ENCODE measurements at regions not wholly inside any gene's neighbourhood (a gene's known extent, or its start where the extent isn't known, plus 50 kb on each side); places are given as distances from the start of the nearest gene placed in this dataset.

GRCh38 chr9:107735821-107736220, 246.3 kb upstream of the KLF4 start:
- Histone ChIP-seq H3K27ac (ENCODE audit: extremely low read length, insufficient read depth, low read length) (no peak overlapping the region), H3K79me2 (ENCODE audit: insufficient read depth, low read length) (no peaks in the 10 kb centered on the region), H4K20me1 (ENCODE audit: insufficient read depth, low read length) (no peaks in the 10 kb centered on the region), H3K36me3 (replicated peaks in 1 of 2; ENCODE audit: control insufficient read depth in 1 of 2, insufficient read depth in 2 of 2, low read length in 2 of 2) (no peaks in the 10 kb centered on the region), H3K9ac (ENCODE audit: insufficient read depth, low read depth, low read length) (no peak overlapping the region), H3K4me1 (ENCODE audit: insufficient read depth, low read length) (no peaks in the 10 kb centered on the region), H2AFZ (ENCODE audit: low read length) (no peak overlapping the region), H3K27me3 (ENCODE audit: control insufficient read depth in 1 of 2, insufficient read depth in 2 of 2, low read length in 2 of 2) (no peaks in the 10 kb centered on the region), H3K4me3 (replicated peaks in 1 of 3; ENCODE audit: insufficient read depth in 1 of 3, low read depth in 2 of 3, low read length in 3 of 3) (no peak overlapping the region), H3K4me2 (ENCODE audit: low read depth, low read length) (no peak overlapping the region), H3K9me3 (ENCODE audit: low read length) (no peaks in the 10 kb centered on the region)
- FAIRE-seq (no peak), ATAC-seq (no peak), DNase-seq (ENCODE audit: low spot score) (no peak)
- in situ Hi-C loops (cut with HindIII; ENCODE audit: extremely low pct_ligation_motif_present, low pct_unique_long_range_greater_than_20kb) (no loop called here), intact Hi-C loops (cut with micrococcal nuclease; ENCODE audit: unreplicated experiment) (no loop called here)
- no TSS peak for BruUV-seq (replicated peaks)
- WGBS (ENCODE audit: low lambda C conversion rate), result 0% methylated on average over 1 of the region's 1 CpG
- ChIA-PET CTCF (ENCODE audit: low intra/inter-chr PET ratio, low total read pairs) (no interaction called here), POLR2A (no interaction called here)
- TF ChIP-seq KDM1A (CRISPR knock-in tag; IDR thresholded peaks at IDR 0.05) (no peak), PAXIP1 (CRISPR knock-in tag; conservative IDR thresholded peaks at IDR 0.05) (no peak), ZFAT (CRISPR knock-in tag; conservative IDR thresholded peaks at IDR 0.05) (no peak), ZNF7 (CRISPR knock-in tag; IDR thresholded peaks at IDR 0.05) (no peak), ZFP41 (CRISPR knock-in tag; IDR thresholded peaks at IDR 0.05; ENCODE audit: borderline replicate concordance) (no peak), ZNF235 (CRISPR knock-in tag; IDR thresholded peaks at IDR 0.05; ENCODE audit: borderline replicate concordance) (no peak), TERF1 (CRISPR knock-in tag; IDR thresholded peaks at IDR 0.05) (no peak), HMGXB3 (CRISPR knock-in tag; IDR thresholded peaks at IDR 0.05; ENCODE audit: borderline replicate concordance) (no peak), CEBPG (CRISPR knock-in tag; IDR thresholded peaks at IDR 0.05) (no peak), SKIL (CRISPR knock-in tag; IDR thresholded peaks at IDR 0.05; ENCODE audit: borderline replicate concordance) (no peak), CSRNP1 (CRISPR knock-in tag; IDR thresholded peaks at IDR 0.05) (no peak), ZNF674 (CRISPR knock-in tag; IDR thresholded peaks at IDR 0.05; ENCODE audit: low read depth) (no peak), ZFY (CRISPR knock-in tag; IDR thresholded peaks at IDR 0.05) (no peak)

Data from HepG2 (cell line).